HEK293 (cell line): ENCODE measurements at regions not wholly inside any gene's neighbourhood (a gene's known extent, or its start where the extent isn't known, plus 50 kb on each side); places are given as distances from the start of the nearest gene placed in this dataset.

ENCODE experiments used
- CTCF ChIA-PET: fragments of 350-600 bp; formaldehyde crosslinking; extraction: SDS; loops from one replicate; lab custom pipeline; 2021; ENCODE audit warnings: antibody characterized with exemption; lab: Yijun Ruan, JAX
- POLR2A ChIA-PET: fragments of 300-600 bp; formaldehyde crosslinking; extraction: SDS; loops from one replicate; lab custom pipeline; 2020; ENCODE audit warnings: antibody characterized with exemption, inconsistent platforms; lab: Yijun Ruan, JAX
- H3K27ac ChIP-seq: fragments of 200-500 bp; sonication (Bioruptor generic); 2 replicates; pipeline ENCODE4 v1.5.1; 2014; ENCODE audit warnings: low read depth, low read length, control low read depth, inconsistent platforms; ENCODE audit errors: extremely low read depth
- H3K36me3 ChIP-seq, 2 experiments: fragments of 200-500 bp in 1 of 2; sonication (Bioruptor generic) in 1 of 2; 1 replicate in 1 of 2; 2 replicates in 1 of 2; pipeline ENCODE4 v1.5.1; 2014 to 2017; ENCODE audit warnings: inconsistent platforms in 2 of 2, low read length in 2 of 2; ENCODE audit not compliant: control insufficient read depth in 2 of 2, insufficient read depth in 1 of 2
- H3K4me1 ChIP-seq: fragments of 200-500 bp; sonication (Bioruptor generic); 2 replicates; pipeline ENCODE4 v1.5.1; 2014; ENCODE audit warnings: mild to moderate bottlenecking, low read length, inconsistent platforms; ENCODE audit not compliant: control insufficient read depth, insufficient read depth
- H3K4me3 ChIP-seq: 2 replicates; pipeline ENCODE4 v1.5.1; 2011; ENCODE audit warnings: low read depth, mild to moderate bottlenecking, control low read depth, low read length, moderate library complexity
- H3K9me3 ChIP-seq: fragments of 200-500 bp; sonication (Bioruptor generic); 2 replicates; pipeline ENCODE4 v1.5.1; 2014; ENCODE audit warnings: low read depth, low read length, inconsistent platforms; ENCODE audit not compliant: control insufficient read depth, insufficient read depth
- BCL11A ChIP-seq: fragments of 450-650 bp; formaldehyde crosslinking; IDR thresholded peaks from 2 replicates; pipeline ENCODE4 v1.5.1; 2016; ENCODE audit warnings: low read depth, missing biosample characterization, missing genetic modification characterization
- BCL6B ChIP-seq: fragments of 450-650 bp; formaldehyde crosslinking; IDR thresholded peaks from 2 replicates; pipeline ENCODE4 v1.5.1; 2017; ENCODE audit warnings: missing biosample characterization, missing genetic modification characterization
- EGR2 ChIP-seq: fragments of 450-650 bp; formaldehyde crosslinking; IDR thresholded peaks from 2 replicates; pipeline ENCODE4 v1.5.1; 2016; ENCODE audit warnings: low read depth, missing biosample characterization, missing genetic modification characterization
- GLI2 ChIP-seq: fragments of 450-650 bp; formaldehyde crosslinking; IDR thresholded peaks from 2 replicates; pipeline ENCODE4; 2017; ENCODE audit warnings: missing biosample characterization, missing genetic modification characterization, low read depth, borderline replicate concordance
- KLF8 ChIP-seq: fragments of 450-650 bp; formaldehyde crosslinking; IDR thresholded peaks from 2 replicates; pipeline ENCODE4 v1.5.1; 2016; ENCODE audit warnings: missing biosample characterization, missing genetic modification characterization
- MZF1 ChIP-seq: fragments of 450-650 bp; formaldehyde crosslinking; IDR thresholded peaks from 2 replicates; pipeline ENCODE4 v1.5.1; 2017; ENCODE audit warnings: missing biosample characterization, missing genetic modification characterization, borderline replicate concordance
- PRDM2 ChIP-seq: fragments of 450-650 bp; formaldehyde crosslinking; IDR thresholded peaks from 2 replicates; pipeline ENCODE4 v1.5.1; 2016; ENCODE audit warnings: missing biosample characterization, missing genetic modification characterization, borderline replicate concordance
- PRDM6 ChIP-seq: fragments of 450-650 bp; formaldehyde crosslinking; IDR thresholded peaks from 2 replicates; pipeline ENCODE4 v1.5.1; 2017; ENCODE audit warnings: missing biosample characterization, missing genetic modification characterization
- SCRT1 ChIP-seq: fragments of 450-650 bp; formaldehyde crosslinking; IDR thresholded peaks from 2 replicates; pipeline ENCODE4 v1.5.1; 2016; ENCODE audit warnings: missing biosample characterization, missing genetic modification characterization, borderline replicate concordance
- WT1 ChIP-seq: fragments of 450-650 bp; formaldehyde crosslinking; IDR thresholded peaks from 2 replicates; pipeline ENCODE4 v1.5.1; 2016; ENCODE audit warnings: missing biosample characterization, missing genetic modification characterization
- ZFP41 ChIP-seq: fragments of 450-650 bp; formaldehyde crosslinking; IDR thresholded peaks from 2 replicates; pipeline ENCODE4 v1.5.1; 2016; ENCODE audit warnings: missing biosample characterization, missing genetic modification characterization, borderline replicate concordance
- ZNF114 ChIP-seq: fragments of 450-650 bp; formaldehyde crosslinking; IDR thresholded peaks from 2 replicates; pipeline ENCODE4 v1.5.0; 2017; ENCODE audit warnings: missing biosample characterization, missing genetic modification characterization
- ZNF324 ChIP-seq: fragments of 450-650 bp; formaldehyde crosslinking; IDR thresholded peaks from 2 replicates; pipeline ENCODE4 v1.5.1; 2016; ENCODE audit warnings: missing biosample characterization, missing genetic modification characterization
- ZNF529 ChIP-seq: fragments of 450-650 bp; formaldehyde crosslinking; IDR thresholded peaks from 2 replicates; pipeline ENCODE4 v1.5.1; 2017; ENCODE audit warnings: missing genetic modification characterization, missing biosample characterization; ENCODE audit not compliant: insufficient replicate concordance
- ZNF544 ChIP-seq: fragments of 450-650 bp; formaldehyde crosslinking; IDR thresholded peaks from 2 replicates; pipeline ENCODE4 v1.5.0; 2017; ENCODE audit warnings: missing biosample characterization, missing genetic modification characterization
- ZNF621 ChIP-seq: fragments of 450-650 bp; formaldehyde crosslinking; IDR thresholded peaks from 2 replicates; pipeline ENCODE4 v1.5.1; 2017; ENCODE audit warnings: missing biosample characterization, missing genetic modification characterization
- ZNF626 ChIP-seq: fragments of 450-650 bp; sonication (Bioruptor Pico); formaldehyde crosslinking; IDR thresholded peaks from 2 replicates; pipeline ENCODE4 v1.5.1; 2018; ENCODE audit warnings: missing biosample characterization, missing genetic modification characterization, inconsistent platforms
- ZNF747 ChIP-seq: fragments of 450-650 bp; formaldehyde crosslinking; IDR thresholded peaks from 2 replicates; pipeline ENCODE4 v1.5.1; 2016; ENCODE audit warnings: missing biosample characterization, missing genetic modification characterization
- ZNF76 ChIP-seq: fragments of 450-650 bp; formaldehyde crosslinking; IDR thresholded peaks from 2 replicates; pipeline ENCODE4; 2016; ENCODE audit warnings: low read depth, missing biosample characterization, missing genetic modification characterization, borderline replicate concordance
- ZNF785 ChIP-seq: fragments of 450-650 bp; formaldehyde crosslinking; IDR thresholded peaks from 2 replicates; pipeline ENCODE4 v1.5.1; 2016; ENCODE audit warnings: missing biosample characterization, missing genetic modification characterization
- ZNF791 ChIP-seq: fragments of 450-650 bp; formaldehyde crosslinking; IDR thresholded peaks from 2 replicates; pipeline ENCODE4 v1.5.1; 2016; ENCODE audit warnings: missing biosample characterization, missing genetic modification characterization
- ZNF843 ChIP-seq: fragments of 450-650 bp; formaldehyde crosslinking; IDR thresholded peaks from 2 replicates; pipeline ENCODE4 v1.5.1; 2016; ENCODE audit warnings: missing biosample characterization, missing genetic modification characterization
- ZSCAN16 ChIP-seq: fragments of 450-650 bp; formaldehyde crosslinking; IDR thresholded peaks from 2 replicates; pipeline ENCODE4 v1.5.1; 2016; ENCODE audit warnings: missing biosample characterization, missing genetic modification characterization
- TF ChIP-seq, protein P1 (sequence below): fragments of 450-650 bp; IDR thresholded peaks from 2 replicates; pipeline ENCODE4 v1.5.1; 2018; ENCODE audit warnings: missing biosample characterization, missing genetic modification characterization

- no peak overlapping the region for H3K27ac ChIP-seq
- no peak for TF ChIP-seq BCL11A (tag by site-specific recombination)
- no peak for TF ChIP-seq PRDM6 (tag by site-specific recombination)
- TF ChIP-seq, protein P1, sequence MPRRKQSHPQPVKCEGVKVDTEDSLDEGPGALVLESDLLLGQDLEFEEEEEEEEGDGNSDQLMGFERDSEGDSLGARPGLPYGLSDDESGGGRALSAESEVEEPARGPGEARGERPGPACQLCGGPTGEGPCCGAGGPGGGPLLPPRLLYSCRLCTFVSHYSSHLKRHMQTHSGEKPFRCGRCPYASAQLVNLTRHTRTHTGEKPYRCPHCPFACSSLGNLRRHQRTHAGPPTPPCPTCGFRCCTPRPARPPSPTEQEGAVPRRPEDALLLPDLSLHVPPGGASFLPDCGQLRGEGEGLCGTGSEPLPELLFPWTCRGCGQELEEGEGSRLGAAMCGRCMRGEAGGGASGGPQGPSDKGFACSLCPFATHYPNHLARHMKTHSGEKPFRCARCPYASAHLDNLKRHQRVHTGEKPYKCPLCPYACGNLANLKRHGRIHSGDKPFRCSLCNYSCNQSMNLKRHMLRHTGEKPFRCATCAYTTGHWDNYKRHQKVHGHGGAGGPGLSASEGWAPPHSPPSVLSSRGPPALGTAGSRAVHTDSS (tag by site-specific recombination): no peak
- TF ChIP-seq KLF8 (tag by site-specific recombination): no peak
- TF ChIP-seq ZNF324 (tag by site-specific recombination): no peak
- ChIA-PET CTCF (no interaction called here), POLR2A (no interaction called here)
- H3K9me3 ChIP-seq: no peaks in the 10 kb centered on the region
- no peaks in the 10 kb centered on the region for H3K36me3 ChIP-seq
- H3K4me3 ChIP-seq: no peak overlapping the region
- no peaks in the 10 kb centered on the region for H3K4me1 ChIP-seq
Measured at GRCh38 chr4:126174627-126175026, 859.9 kb downstream of the FAT4 start.

DNA sequence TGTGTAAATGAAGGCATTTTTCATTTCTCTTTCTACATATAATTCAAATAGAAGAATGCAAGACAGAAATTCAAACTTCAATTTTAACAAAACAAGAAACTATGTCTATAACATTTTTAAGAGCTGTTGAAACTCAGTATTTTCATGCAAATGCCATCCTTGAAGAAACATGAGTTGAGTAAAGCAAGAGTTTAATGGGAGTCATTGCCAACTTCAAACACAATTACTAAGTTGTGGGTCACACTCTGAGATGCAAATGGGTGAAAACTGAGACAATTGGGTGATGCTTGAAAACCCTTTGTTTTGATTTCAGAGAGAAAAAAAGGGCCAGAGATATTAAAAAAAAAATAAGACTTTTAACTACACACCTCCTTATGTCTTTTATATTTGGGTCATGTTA lies 865.9 kb downstream of the FAT4 start:
- POLR2A ChIA-PET: no interaction called here
- CTCF ChIA-PET: interaction anchor here (0.7 kb wide), 1 partner anchor 973 kb away, joined by 6 read pairs; no protein-coding TSS in a partner anchor
- no peaks in the 10 kb centered on the region for H3K9me3 ChIP-seq
- TF ChIP-seq ZNF76 (tag by site-specific recombination) (no peak), ZNF621 (tag by site-specific recombination) (no peak), EGR2 (tag by site-specific recombination) (no peak), ZNF791 (no peak), ZNF747 (no peak), ZSCAN16 (tag by site-specific recombination) (no peak), SCRT1 (tag by site-specific recombination) (no peak), ZFP41 (no peak), BCL6B (tag by site-specific recombination) (no peak), ZNF843 (tag by site-specific recombination) (no peak), ZNF785 (tag by site-specific recombination) (no peak), ZNF626 (tag by site-specific recombination) (no peak), ZNF529 (tag by site-specific recombination) (no peak)
- TF ChIP-seq, all 188 proteins: peak for 0
- no peaks in the 10 kb centered on the region for H3K36me3 ChIP-seq
- H3K4me3 ChIP-seq: no peak overlapping the region
- no peak overlapping the region for H3K27ac ChIP-seq
- no peaks in the 10 kb centered on the region for H3K4me1 ChIP-seq

DNA sequence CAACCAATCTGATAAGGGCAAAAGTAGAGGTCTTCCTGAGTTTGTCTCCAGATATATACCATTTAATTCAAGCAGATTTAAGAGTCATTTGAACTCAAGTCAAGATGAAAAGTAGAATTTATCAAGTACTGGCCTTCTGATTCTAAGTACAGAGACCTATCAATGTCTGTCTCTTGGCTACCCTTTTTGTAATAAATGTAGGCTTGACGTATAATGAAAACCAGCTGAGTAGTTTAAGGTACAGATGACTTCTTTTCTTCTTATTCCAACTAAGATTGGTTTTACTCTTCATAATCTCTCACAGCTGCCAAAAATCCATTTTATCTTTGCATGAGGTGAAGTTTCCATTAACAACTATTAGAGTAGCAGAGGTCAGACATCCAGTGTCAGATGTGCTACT lies 867.6 kb downstream of the FAT4 start:
- Histone ChIP-seq H3K27ac (no peak overlapping the region), H3K4me3 (no peak overlapping the region), H3K9me3 (no peaks in the 10 kb centered on the region), H3K4me1 (no peaks in the 10 kb centered on the region), H3K36me3 (no peaks in the 10 kb centered on the region)
- ChIA-PET CTCF (no interaction called here), POLR2A (no interaction called here)
- TF ChIP-seq MZF1 (tag by site-specific recombination) (no peak), ZNF544 (tag by site-specific recombination) (no peak), PRDM2 (no peak), WT1 (tag by site-specific recombination) (no peak), ZNF114 (tag by site-specific recombination) (no peak), ZNF843 (tag by site-specific recombination) (no peak), GLI2 (tag by site-specific recombination) (no peak)
